ENCODE measurements at regions not wholly inside any gene's neighbourhood (a gene's known extent, or its start where the extent isn't known, plus 50 kb on each side); places are given as distances from the start of the nearest gene placed in this dataset.
"Not testable (repeated sequence)": the region's sequence is repeated elsewhere in the genome, so short reads cannot be mapped to it uniquely, and the experiment has no call there.

GRCh38 chr1:161454865-161455707 lies 50.2 kb upstream of the FCGR2A start:
- DNase-seq (ENCODE audit: low spot score), result not testable (repeated sequence)

GRCh38 chr1:161453950-161454864 lies 51.0 kb upstream of the FCGR2A start:
- not testable (repeated sequence) for DNase-seq (ENCODE audit: low spot score)

- DNase-seq (ENCODE audit: low spot score), result not testable (repeated sequence)
These were observed 53.4 kb upstream of the FCGR2A start for GRCh38 chr1:161451698-161452348.

GRCh38 chr1:161447760-161448332 lies 57.4 kb upstream of the FCGR2A start:
- DNase-seq (ENCODE audit: low spot score), result not testable (repeated sequence)

- DNase-seq (ENCODE audit: low spot score), result not testable (repeated sequence)
These were observed 58.1 kb upstream of the FCGR2A start for GRCh38 chr1:161447040-161447759.

- not testable (repeated sequence) for DNase-seq (ENCODE audit: low spot score)
These were observed 60.5 kb upstream of the FCGR2A start for GRCh38 chr1:161444725-161445124.

- not testable (repeated sequence) for DNase-seq (ENCODE audit: low spot score)
These were observed 61.0 kb upstream of the FCGR2A start for GRCh38 chr1:161444255-161444654.

GRCh38 chr1:161440312-161440894 lies 64.9 kb upstream of the FCGR2A start:
- DNase-seq (ENCODE audit: low spot score), result peak; percentile 70

- DNase-seq (ENCODE audit: low spot score), result peak; percentile 71
These were observed 65.7 kb upstream of the FCGR2A start for GRCh38 chr1:161439280-161440232.

- DNase-seq (ENCODE audit: low spot score), result not testable (repeated sequence)
These were observed 65.5 kb upstream of the CFAP126 start for GRCh38 chr1:161433191-161433590.

- no peak for DNase-seq (ENCODE audit: low spot score)
These were observed 64.4 kb upstream of the CFAP126 start for GRCh38 chr1:161432091-161432490.

GRCh38 chr1:161427733-161428516 lies 60.2 kb upstream of the CFAP126 start:
- DNase-seq (ENCODE audit: low spot score), result peak; percentile 76

- DNase-seq (ENCODE audit: low spot score), result not testable (repeated sequence)
These were observed 55.2 kb upstream of the CFAP126 start for GRCh38 chr1:161422914-161423313.

GRCh38 chr1:161421456-161421855 lies 53.8 kb upstream of the CFAP126 start:
- DNase-seq (ENCODE audit: low spot score), result no peak

- no peak for DNase-seq (ENCODE audit: low spot score)
These were observed 53.2 kb upstream of the CFAP126 start for GRCh38 chr1:161420763-161421455.

GRCh38 chr1:161417536-161417935 lies 49.9 kb upstream of the CFAP126 start:
- DNase-seq (ENCODE audit: low spot score), result not testable (repeated sequence)

Data from activated CD4-positive, alpha-beta T cell treated with anti-CD3 and anti-CD28 coated beads, Interleukin-2, Interleukin-4, amounts not matched to agents 100 ng/mL and 50 ng/mL, durations not matched to agents 16 hours and 8 hours (primary cell).